OCI-LY3 (cell line): ENCODE measurements at regions not wholly inside any gene's neighbourhood (a gene's known extent, or its start where the extent isn't known, plus 50 kb on each side); places are given as distances from the start of the nearest gene placed in this dataset.

Experiments
- H2AFZ ChIP-seq: fragments of 200-600, 300-600 bp; shearing (Covaris generic); 2 replicates; pipeline ENCODE4 v1.6.0; 2014; ENCODE audit warnings: antibody characterized with exemption, low read depth, low read length
- H3K27ac ChIP-seq: fragments of 200-600, 300-600 bp; sonication (generic); 2 replicates; pipeline ENCODE4 v1.5.1; 2014; ENCODE audit warnings: mild to moderate bottlenecking, low read length, moderate library complexity, mixed read lengths
- H3K27me3 ChIP-seq: fragments of 200-600, 300-600 bp; sonication (generic); 2 replicates; pipeline ENCODE4 v1.6.1; 2014; ENCODE audit warnings: low read depth, low read length, mixed read lengths
- H3K36me3 ChIP-seq: fragments of 200-600, 300-600 bp; sonication (generic); replicated peaks from 2 replicates; pipeline ENCODE3; 2014; ENCODE audit warnings: low read depth, low read length, mixed read lengths
- H3K4me1 ChIP-seq: fragments of 300-600, 200-600 bp; sonication (generic); 2 replicates; pipeline ENCODE4 v1.6.1; 2014; ENCODE audit warnings: low read length, mixed read lengths
- H3K4me2 ChIP-seq: fragments of 200-600, 300-600 bp; sonication (generic); 2 replicates; pipeline ENCODE4 v1.6.1; 2014; ENCODE audit warnings: low read length, mixed read lengths
- H3K4me3 ChIP-seq: fragments of 300-600, 200-600 bp; sonication (generic); 2 replicates; pipeline ENCODE4 v1.5.1; 2014; ENCODE audit warnings: antibody characterized with exemption, mild to moderate bottlenecking, low read length, moderate library complexity
- H3K79me2 ChIP-seq: fragments of 300-600, 200-600 bp; shearing (Covaris generic); 2 replicates; pipeline ENCODE4 v1.6.1; 2014; ENCODE audit warnings: mild to moderate bottlenecking, low read length, mixed read lengths
- H3K9ac ChIP-seq: fragments of 300-600, 200-600 bp; shearing (Covaris generic); 2 replicates; pipeline ENCODE4 v1.6.0; 2014; ENCODE audit warnings: mild to moderate bottlenecking, low read length, moderate library complexity
- H3K9me3 ChIP-seq: fragments of 200-600, 300-600 bp; shearing (Covaris generic); 2 replicates; pipeline ENCODE4 v1.6.1; 2014; ENCODE audit warnings: low read length, mixed read lengths; ENCODE audit not compliant: insufficient read depth
- H4K20me1 ChIP-seq: fragments of 200-600, 300-600 bp; sonication (generic); 2 replicates; pipeline ENCODE4 v1.6.1; 2016; ENCODE audit warnings: low read length, mixed read lengths; ENCODE audit not compliant: insufficient read depth
- CTCF ChIP-seq: fragments of 200-600, 300-600 bp; sonication (generic); IDR thresholded peaks from 2 replicates; pipeline ENCODE4 v1.5.1; 2014; ENCODE audit warnings: antibody characterized with exemption, low read length, low read depth
- EZH2phosphoT487 ChIP-seq: fragments of 200-600 bp; shearing (Covaris generic); IDR thresholded peaks from 2 replicates; pipeline ENCODE4 v1.6.1; 2018; ENCODE audit warnings: antibody characterized with exemption, mixed run types, low read depth

DNA sequence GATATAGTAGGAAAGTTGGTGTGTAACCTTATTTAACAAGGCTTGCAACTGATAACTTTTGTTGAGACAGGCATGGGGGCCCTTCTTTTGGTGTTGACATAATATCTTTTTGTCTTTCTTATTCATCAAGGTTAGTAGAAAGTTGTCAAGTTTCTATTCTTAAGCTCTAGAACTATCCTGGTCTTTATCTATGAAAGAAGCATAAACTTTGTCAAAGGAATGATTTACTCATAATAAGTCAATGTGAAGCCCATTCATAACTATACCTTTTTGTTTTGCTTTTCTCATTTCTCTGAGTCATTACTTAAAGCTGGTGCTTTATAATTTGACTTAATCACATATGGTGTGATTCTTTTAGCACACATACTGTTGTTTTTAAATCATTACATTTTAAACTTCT is 312.4 kb downstream of the UTRN start:
- no peaks in the 10 kb centered on the region for H3K79me2 ChIP-seq

DNA sequence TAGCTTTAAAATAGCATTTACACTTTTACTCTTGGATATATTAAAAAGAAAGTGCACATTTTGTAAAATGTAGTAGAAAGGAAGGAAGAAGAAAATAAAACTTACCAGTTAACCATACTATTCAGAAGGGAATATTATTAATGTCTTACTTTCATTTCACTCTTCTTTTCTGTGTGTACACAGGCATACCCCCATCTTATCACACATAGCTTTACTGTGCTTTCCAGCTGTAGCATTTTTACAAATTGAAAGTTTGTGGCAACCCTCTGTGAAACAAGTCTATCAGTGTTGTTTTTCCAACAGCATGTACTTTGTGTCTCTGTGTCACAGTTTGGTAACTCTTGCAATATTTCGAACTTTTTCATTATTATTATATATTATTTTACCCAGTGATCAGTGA is 314.5 kb downstream of the UTRN start:
- no peaks in the 10 kb centered on the region for H3K79me2 ChIP-seq

More for the DNA sequence above, 312.4 kb downstream of the UTRN start:
- no peak overlapping the region for H3K9ac ChIP-seq
- no peaks in the 10 kb centered on the region for H3K9me3 ChIP-seq
- H3K36me3 ChIP-seq, result no peaks in the 10 kb centered on the region
- no peaks in the 10 kb centered on the region for H3K27me3 ChIP-seq
- H2AFZ ChIP-seq, result no peak overlapping the region
- no peak overlapping the region for H3K4me2 ChIP-seq
- H4K20me1 ChIP-seq, result no peaks in the 10 kb centered on the region
- H3K27ac ChIP-seq, result no peak overlapping the region
- no peaks in the 10 kb centered on the region for H3K4me1 ChIP-seq
- TF ChIP-seq EZH2phosphoT487 (no peak), CTCF (no peak)
- no peak overlapping the region for H3K4me3 ChIP-seq

GRCh38 chr6:144601221-144601620 is 316.1 kb downstream of the UTRN start:
- Histone ChIP-seq H3K4me3 (no peak overlapping the region), H3K9me3 (no peaks in the 10 kb centered on the region), H3K27me3 (no peaks in the 10 kb centered on the region), H2AFZ (no peak overlapping the region), H3K9ac (no peak overlapping the region), H3K4me1 (no peaks in the 10 kb centered on the region), H3K27ac (no peak overlapping the region), H3K36me3 (no peaks in the 10 kb centered on the region), H3K79me2 (no peaks in the 10 kb centered on the region), H4K20me1 (no peaks in the 10 kb centered on the region), H3K4me2 (no peak overlapping the region)
- no peak for TF ChIP-seq EZH2phosphoT487
- TF ChIP-seq CTCF, result no peak

More for the DNA sequence above, 314.5 kb downstream of the UTRN start:
- Histone ChIP-seq H3K27me3 (no peaks in the 10 kb centered on the region), H3K4me1 (no peaks in the 10 kb centered on the region), H4K20me1 (no peaks in the 10 kb centered on the region), H3K9me3 (no peaks in the 10 kb centered on the region), H3K27ac (no peak overlapping the region), H3K9ac (no peak overlapping the region), H3K36me3 (no peaks in the 10 kb centered on the region), H3K4me2 (no peak overlapping the region), H2AFZ (no peak overlapping the region), H3K4me3 (no peak overlapping the region)
- no peak for TF ChIP-seq EZH2phosphoT487
- TF ChIP-seq CTCF, result no peak

DNA sequence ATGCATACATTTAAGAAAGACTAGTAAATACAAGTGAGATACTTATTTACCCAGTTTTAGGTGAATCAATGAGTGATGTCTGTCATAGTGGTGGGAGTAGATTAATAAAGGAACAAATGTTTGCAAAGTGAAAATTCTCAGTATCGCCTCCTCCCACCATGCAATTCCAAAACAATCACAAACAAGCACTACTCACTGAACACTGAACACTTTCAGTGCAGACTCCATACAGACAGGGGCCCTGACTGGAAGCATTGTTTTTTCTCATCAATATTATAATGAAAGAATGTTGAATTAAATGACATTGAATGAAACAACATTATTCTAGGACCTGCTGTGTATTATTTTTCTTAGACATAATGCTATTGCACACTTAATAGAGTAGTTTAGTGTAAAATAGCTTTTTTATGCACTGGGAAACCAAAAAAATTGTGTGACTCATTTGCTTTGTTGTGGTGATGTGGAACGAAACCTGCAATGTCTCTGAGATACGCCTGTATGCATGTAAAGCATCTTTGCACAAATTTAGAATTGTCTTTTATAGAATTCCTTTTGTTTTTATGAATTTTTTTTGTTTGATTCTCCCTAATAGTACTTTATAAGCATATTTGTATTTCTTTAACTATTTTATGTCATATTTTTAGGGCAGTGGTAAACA is 317.5 kb downstream of the UTRN start:
- Histone ChIP-seq H3K9me3 (no peaks in the 10 kb centered on the region), H4K20me1 (no peaks in the 10 kb centered on the region), H3K27ac (no peak overlapping the region), H3K9ac (no peak overlapping the region), H3K36me3 (no peaks in the 10 kb centered on the region), H3K4me2 (no peak overlapping the region), H3K79me2 (no peaks in the 10 kb centered on the region), H3K4me1 (no peaks in the 10 kb centered on the region), H3K27me3 (no peaks in the 10 kb centered on the region), H2AFZ (no peak overlapping the region), H3K4me3 (no peak overlapping the region)
- TF ChIP-seq CTCF (no peak), EZH2phosphoT487 (no peak)
